Duodenal mucosa (tissue), 2 donors: ENCODE measurements at regions not wholly inside any gene's neighbourhood (a gene's known extent, or its start where the extent isn't known, plus 50 kb on each side); places are given as distances from the start of the nearest gene placed in this dataset.
"Not testable (repeated sequence)": the region's sequence is repeated elsewhere in the genome, so short reads cannot be mapped to it uniquely, and the experiment has no call there.

Experiments used
- H3K27ac ChIP-seq: one replicate; pipeline ENCODE4 v1.7.0; 2013; ENCODE audit warnings: low read depth, low read length
- H3K27me3 ChIP-seq, 2 donors: one replicate each; pipeline ENCODE4 v1.7.0; 2013; ENCODE audit warnings: low read length in 2 of 2, control low read depth in 1 of 2; ENCODE audit not compliant: insufficient read depth in 2 of 2, control insufficient read depth in 1 of 2
- H3K36me3 ChIP-seq, 2 donors: one replicate each; pipeline ENCODE4 v1.7.0; 2013; ENCODE audit warnings: low read length in 2 of 2, control low read depth in 1 of 2; ENCODE audit not compliant: insufficient read depth in 2 of 2, control insufficient read depth in 1 of 2
- H3K4me1 ChIP-seq, 2 donors: one replicate each; pipeline ENCODE4 v1.7.0; 2013; ENCODE audit warnings: low read length in 2 of 2, control low read depth in 1 of 2; ENCODE audit not compliant: insufficient read depth in 2 of 2, control insufficient read depth in 1 of 2
- H3K4me3 ChIP-seq, 2 donors: one replicate each; pipeline ENCODE4 v1.7.0; 2013; ENCODE audit warnings: low read length in 2 of 2, low read depth in 1 of 2
- H3K9ac ChIP-seq, 2 donors: one replicate each; pipeline ENCODE4 v1.7.0; 2013; ENCODE audit warnings: low read length in 2 of 2, low read depth in 1 of 2
- H3K9me3 ChIP-seq, 2 donors: one replicate each; pipeline ENCODE4 v1.7.0; 2013; ENCODE audit warnings: low read length in 2 of 2, control low read depth in 1 of 2; ENCODE audit not compliant: control insufficient read depth in 1 of 2

- no peaks in the 10 kb centered on the region for H3K4me1 ChIP-seq
These were observed 267.4 kb upstream of the CHAC2 start for GRCh38 chr2:53500181-53500580.

GRCh38 chr2:53498210-53498609 lies 269.4 kb upstream of the CHAC2 start:
- no peaks in the 10 kb centered on the region for H3K27me3 ChIP-seq
- H3K4me1 ChIP-seq: no peaks in the 10 kb centered on the region
- H3K9me3 ChIP-seq: no peaks in the 10 kb centered on the region
- H3K9ac ChIP-seq: no peak overlapping the region
- H3K27ac ChIP-seq: no peak overlapping the region
- H3K4me3 ChIP-seq: no peak overlapping the region
- H3K36me3 ChIP-seq: no peaks in the 10 kb centered on the region

More at GRCh38 chr2:53500181-53500580, 267.4 kb upstream of the CHAC2 start:
- Histone ChIP-seq H3K9me3 (no peaks in the 10 kb centered on the region), H3K27me3 (no peaks in the 10 kb centered on the region), H3K27ac (no peak overlapping the region), H3K9ac (no peak overlapping the region), H3K4me3 (no peak overlapping the region), H3K36me3 (no peaks in the 10 kb centered on the region)

- Histone ChIP-seq H3K9ac (no peak overlapping the region), H3K4me1 (no peaks in the 10 kb centered on the region), H3K27ac (no peak overlapping the region), H3K36me3 (no peaks in the 10 kb centered on the region), H3K27me3 (no peaks in the 10 kb centered on the region), H3K9me3 (no peaks in the 10 kb centered on the region), H3K4me3 (no peak overlapping the region)
These were observed 270.6 kb upstream of the CHAC2 start for GRCh38 chr2:53497020-53497419.

- Histone ChIP-seq H3K36me3 (no peaks in the 10 kb centered on the region), H3K27ac (no peak overlapping the region), H3K4me3 (no peak overlapping the region), H3K27me3 (no peaks in the 10 kb centered on the region), H3K4me1 (no peaks in the 10 kb centered on the region), H3K9ac (no peak overlapping the region), H3K9me3 (no peaks in the 10 kb centered on the region)
These were observed 274.4 kb upstream of the CHAC2 start for GRCh38 chr2:53493210-53493609.

- Histone ChIP-seq H3K4me1 (no peaks in the 10 kb centered on the region), H3K4me3 (no peak overlapping the region), H3K9ac (no peak overlapping the region), H3K9me3 (no peaks in the 10 kb centered on the region), H3K27me3 (no peaks in the 10 kb centered on the region), H3K36me3 (no peaks in the 10 kb centered on the region), H3K27ac (no peak overlapping the region)
These were observed 276.9 kb upstream of the CHAC2 start for GRCh38 chr2:53490659-53491058.

GRCh38 chr2:53486185-53486899 lies 281.3 kb upstream of the CHAC2 start:
- not testable (repeated sequence) for H3K27ac ChIP-seq, H3K27me3 ChIP-seq, H3K9ac ChIP-seq, H3K36me3 ChIP-seq, H3K4me3 ChIP-seq, H3K4me1 ChIP-seq, H3K9me3 ChIP-seq

- H3K9me3 ChIP-seq: no peaks in the 10 kb centered on the region
- no peak overlapping the region for H3K4me3 ChIP-seq
- H3K27me3 ChIP-seq: no peaks in the 10 kb centered on the region
- no peak overlapping the region for H3K27ac ChIP-seq
- H3K4me1 ChIP-seq: no peaks in the 10 kb centered on the region
- H3K36me3 ChIP-seq: no peaks in the 10 kb centered on the region
- no peak overlapping the region for H3K9ac ChIP-seq
These were observed 282.4 kb upstream of the CHAC2 start for GRCh38 chr2:53485021-53485728.

- no peaks in the 10 kb centered on the region for H3K36me3 ChIP-seq
- H3K27me3 ChIP-seq: no peaks in the 10 kb centered on the region
- no peak overlapping the region for H3K4me3 ChIP-seq
- no peaks in the 10 kb centered on the region for H3K4me1 ChIP-seq
- no peak overlapping the region for H3K27ac ChIP-seq
- no peaks in the 10 kb centered on the region for H3K9me3 ChIP-seq
- no peak overlapping the region for H3K9ac ChIP-seq
These were observed 283.1 kb upstream of the CHAC2 start for GRCh38 chr2:53484531-53484930.

- no peak overlapping the region for H3K9ac ChIP-seq
- no peaks in the 10 kb centered on the region for H3K9me3 ChIP-seq
These were observed 290.1 kb upstream of the CHAC2 start for GRCh38 chr2:53477517-53477916.

GRCh38 chr2:53476834-53477233 lies 290.8 kb upstream of the CHAC2 start:
- Histone ChIP-seq H3K36me3 (no peaks in the 10 kb centered on the region), H3K4me3 (no peak overlapping the region), H3K9ac (no peak overlapping the region), H3K27me3 (no peaks in the 10 kb centered on the region), H3K9me3 (no peaks in the 10 kb centered on the region), H3K27ac (no peak overlapping the region), H3K4me1 (no peaks in the 10 kb centered on the region)

More at GRCh38 chr2:53477517-53477916, 290.1 kb upstream of the CHAC2 start:
- no peak overlapping the region for H3K4me3 ChIP-seq
- H3K27ac ChIP-seq: no peak overlapping the region
- no peaks in the 10 kb centered on the region for H3K4me1 ChIP-seq
- no peaks in the 10 kb centered on the region for H3K27me3 ChIP-seq
- H3K36me3 ChIP-seq: no peaks in the 10 kb centered on the region
